Mammary epithelial cell (primary cell): ENCODE measurements at regions not wholly inside any gene's neighbourhood (a gene's known extent, or its start where the extent isn't known, plus 50 kb on each side); places are given as distances from the start of the nearest gene placed in this dataset.

Experiments used
- EZH2 ChIP-seq: IDR thresholded peaks from 2 replicates; pipeline ENCODE4 v1.6.1; 2012; ENCODE audit warnings: low read length, inconsistent platforms, borderline replicate concordance
- TF ChIP-seq, protein P1 (sequence below), 2 donors: IDR thresholded peaks in 1 of 2; conservative IDR thresholded peaks in 1 of 2; 2 replicates each; pipeline ENCODE4 v1.5.1; 2011 to 2012; ENCODE audit warnings: inconsistent platforms in 2 of 2, low read length in 2 of 2, mild to moderate bottlenecking in 2 of 2, control low read depth in 1 of 2, low read depth in 1 of 2; ENCODE audit not compliant: insufficient read depth in 1 of 2; ENCODE audit errors: extremely low read depth in 1 of 2

DNA sequence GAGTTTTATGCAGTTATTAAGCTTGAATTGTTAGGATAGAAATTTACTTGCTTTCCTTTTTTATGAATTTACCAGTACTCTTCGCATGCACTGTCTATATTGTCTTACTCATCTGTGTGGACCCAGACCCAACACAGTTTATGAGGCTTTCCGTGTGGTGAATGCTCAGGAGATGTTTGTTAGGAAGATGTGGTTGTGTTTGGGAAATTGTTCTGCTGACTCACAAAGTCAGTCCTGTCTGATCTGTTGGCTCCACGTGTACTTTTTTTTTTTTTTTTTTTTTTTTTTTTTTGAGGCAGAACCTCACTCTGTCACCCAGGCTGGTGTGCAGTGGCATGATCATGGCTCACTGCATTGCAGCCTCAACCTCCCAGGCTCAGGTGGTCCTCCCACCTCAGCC lies 532.5 kb downstream of the LMO7 start:
- TF ChIP-seq, protein P1, sequence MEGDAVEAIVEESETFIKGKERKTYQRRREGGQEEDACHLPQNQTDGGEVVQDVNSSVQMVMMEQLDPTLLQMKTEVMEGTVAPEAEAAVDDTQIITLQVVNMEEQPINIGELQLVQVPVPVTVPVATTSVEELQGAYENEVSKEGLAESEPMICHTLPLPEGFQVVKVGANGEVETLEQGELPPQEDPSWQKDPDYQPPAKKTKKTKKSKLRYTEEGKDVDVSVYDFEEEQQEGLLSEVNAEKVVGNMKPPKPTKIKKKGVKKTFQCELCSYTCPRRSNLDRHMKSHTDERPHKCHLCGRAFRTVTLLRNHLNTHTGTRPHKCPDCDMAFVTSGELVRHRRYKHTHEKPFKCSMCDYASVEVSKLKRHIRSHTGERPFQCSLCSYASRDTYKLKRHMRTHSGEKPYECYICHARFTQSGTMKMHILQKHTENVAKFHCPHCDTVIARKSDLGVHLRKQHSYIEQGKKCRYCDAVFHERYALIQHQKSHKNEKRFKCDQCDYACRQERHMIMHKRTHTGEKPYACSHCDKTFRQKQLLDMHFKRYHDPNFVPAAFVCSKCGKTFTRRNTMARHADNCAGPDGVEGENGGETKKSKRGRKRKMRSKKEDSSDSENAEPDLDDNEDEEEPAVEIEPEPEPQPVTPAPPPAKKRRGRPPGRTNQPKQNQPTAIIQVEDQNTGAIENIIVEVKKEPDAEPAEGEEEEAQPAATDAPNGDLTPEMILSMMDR (conservative IDR thresholded peaks at IDR 0.05 in 1 of 2, IDR thresholded peaks at IDR 0.05 in 1 of 2; ENCODE audit: extremely low read depth in 1 of 2, insufficient read depth in 1 of 2, low read depth in 1 of 2, low read length in 2 of 2): no peak
- no peak for TF ChIP-seq EZH2
